HEK293T (cell line): ENCODE measurements at regions not wholly inside any gene's neighbourhood (a gene's known extent, or its start where the extent isn't known, plus 50 kb on each side); places are given as distances from the start of the nearest gene placed in this dataset.

Source experiments
- FOXK2 ChIP-seq: fragments of 450-650 bp; IDR thresholded peaks from 2 replicates; pipeline ENCODE4 v1.6.1; 2016; ENCODE audit warnings: mild to moderate bottlenecking
- ZNF384 ChIP-seq: fragments of 450-650 bp; IDR thresholded peaks from 2 replicates; pipeline ENCODE4 v1.6.1; 2016
- TF ChIP-seq, protein P1 (sequence below): fragments of 450-650 bp; IDR thresholded peaks from 2 replicates; pipeline ENCODE4 v1.6.1; 2016

DNA sequence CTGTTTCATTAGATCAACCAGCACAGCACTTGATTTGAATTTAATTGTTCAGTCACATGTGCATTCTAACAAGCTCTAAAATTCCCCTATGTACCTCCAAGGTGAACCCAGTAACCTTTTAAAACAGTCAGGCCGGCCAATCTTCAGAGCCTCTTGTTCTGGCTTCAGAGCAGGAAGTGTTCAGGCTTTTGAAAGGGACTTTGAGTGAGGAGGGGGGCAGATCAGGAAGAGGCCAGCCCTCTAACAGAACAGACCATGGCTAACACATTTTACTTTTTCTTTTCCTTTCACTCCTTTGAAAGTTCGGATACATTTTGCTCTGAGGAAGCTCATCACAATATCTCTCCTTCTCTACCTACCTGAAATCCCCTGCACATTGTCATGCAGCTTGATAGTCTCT lies 390.3 kb downstream of the TBC1D4 start:
- TF ChIP-seq, protein P1, sequence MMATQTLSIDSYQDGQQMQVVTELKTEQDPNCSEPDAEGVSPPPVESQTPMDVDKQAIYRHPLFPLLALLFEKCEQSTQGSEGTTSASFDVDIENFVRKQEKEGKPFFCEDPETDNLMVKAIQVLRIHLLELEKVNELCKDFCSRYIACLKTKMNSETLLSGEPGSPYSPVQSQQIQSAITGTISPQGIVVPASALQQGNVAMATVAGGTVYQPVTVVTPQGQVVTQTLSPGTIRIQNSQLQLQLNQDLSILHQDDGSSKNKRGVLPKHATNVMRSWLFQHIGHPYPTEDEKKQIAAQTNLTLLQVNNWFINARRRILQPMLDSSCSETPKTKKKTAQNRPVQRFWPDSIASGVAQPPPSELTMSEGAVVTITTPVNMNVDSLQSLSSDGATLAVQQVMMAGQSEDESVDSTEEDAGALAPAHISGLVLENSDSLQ, result no peak
- TF ChIP-seq ZNF384 (no peak), FOXK2 (no peak)
